ENCODE measurements at regions not wholly inside any gene's neighbourhood (a gene's known extent, or its start where the extent isn't known, plus 50 kb on each side); places are given as distances from the start of the nearest gene placed in this dataset.

- TF ChIP-seq POLR2AphosphoS5 (IDR thresholded peaks at IDR 0.05; ENCODE audit: low read depth, low read length) (no peak), SIN3A (IDR thresholded peaks at IDR 0.05; ENCODE audit: borderline replicate concordance, insufficient read depth, low read depth, low read length) (no peak), TCF7L2 (IDR thresholded peaks at IDR 0.05; ENCODE audit: low read depth, low read length) (no peak)
- TF ChIP-seq, protein P1, sequence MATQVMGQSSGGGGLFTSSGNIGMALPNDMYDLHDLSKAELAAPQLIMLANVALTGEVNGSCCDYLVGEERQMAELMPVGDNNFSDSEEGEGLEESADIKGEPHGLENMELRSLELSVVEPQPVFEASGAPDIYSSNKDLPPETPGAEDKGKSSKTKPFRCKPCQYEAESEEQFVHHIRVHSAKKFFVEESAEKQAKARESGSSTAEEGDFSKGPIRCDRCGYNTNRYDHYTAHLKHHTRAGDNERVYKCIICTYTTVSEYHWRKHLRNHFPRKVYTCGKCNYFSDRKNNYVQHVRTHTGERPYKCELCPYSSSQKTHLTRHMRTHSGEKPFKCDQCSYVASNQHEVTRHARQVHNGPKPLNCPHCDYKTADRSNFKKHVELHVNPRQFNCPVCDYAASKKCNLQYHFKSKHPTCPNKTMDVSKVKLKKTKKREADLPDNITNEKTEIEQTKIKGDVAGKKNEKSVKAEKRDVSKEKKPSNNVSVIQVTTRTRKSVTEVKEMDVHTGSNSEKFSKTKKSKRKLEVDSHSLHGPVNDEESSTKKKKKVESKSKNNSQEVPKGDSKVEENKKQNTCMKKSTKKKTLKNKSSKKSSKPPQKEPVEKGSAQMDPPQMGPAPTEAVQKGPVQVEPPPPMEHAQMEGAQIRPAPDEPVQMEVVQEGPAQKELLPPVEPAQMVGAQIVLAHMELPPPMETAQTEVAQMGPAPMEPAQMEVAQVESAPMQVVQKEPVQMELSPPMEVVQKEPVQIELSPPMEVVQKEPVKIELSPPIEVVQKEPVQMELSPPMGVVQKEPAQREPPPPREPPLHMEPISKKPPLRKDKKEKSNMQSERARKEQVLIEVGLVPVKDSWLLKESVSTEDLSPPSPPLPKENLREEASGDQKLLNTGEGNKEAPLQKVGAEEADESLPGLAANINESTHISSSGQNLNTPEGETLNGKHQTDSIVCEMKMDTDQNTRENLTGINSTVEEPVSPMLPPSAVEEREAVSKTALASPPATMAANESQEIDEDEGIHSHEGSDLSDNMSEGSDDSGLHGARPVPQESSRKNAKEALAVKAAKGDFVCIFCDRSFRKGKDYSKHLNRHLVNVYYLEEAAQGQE (IDR thresholded peaks at IDR 0.05; ENCODE audit: insufficient read depth in 1 of 2, low read depth in 2 of 2, low read length in 1 of 2): no peak
- TF ChIP-seq, protein P2, sequence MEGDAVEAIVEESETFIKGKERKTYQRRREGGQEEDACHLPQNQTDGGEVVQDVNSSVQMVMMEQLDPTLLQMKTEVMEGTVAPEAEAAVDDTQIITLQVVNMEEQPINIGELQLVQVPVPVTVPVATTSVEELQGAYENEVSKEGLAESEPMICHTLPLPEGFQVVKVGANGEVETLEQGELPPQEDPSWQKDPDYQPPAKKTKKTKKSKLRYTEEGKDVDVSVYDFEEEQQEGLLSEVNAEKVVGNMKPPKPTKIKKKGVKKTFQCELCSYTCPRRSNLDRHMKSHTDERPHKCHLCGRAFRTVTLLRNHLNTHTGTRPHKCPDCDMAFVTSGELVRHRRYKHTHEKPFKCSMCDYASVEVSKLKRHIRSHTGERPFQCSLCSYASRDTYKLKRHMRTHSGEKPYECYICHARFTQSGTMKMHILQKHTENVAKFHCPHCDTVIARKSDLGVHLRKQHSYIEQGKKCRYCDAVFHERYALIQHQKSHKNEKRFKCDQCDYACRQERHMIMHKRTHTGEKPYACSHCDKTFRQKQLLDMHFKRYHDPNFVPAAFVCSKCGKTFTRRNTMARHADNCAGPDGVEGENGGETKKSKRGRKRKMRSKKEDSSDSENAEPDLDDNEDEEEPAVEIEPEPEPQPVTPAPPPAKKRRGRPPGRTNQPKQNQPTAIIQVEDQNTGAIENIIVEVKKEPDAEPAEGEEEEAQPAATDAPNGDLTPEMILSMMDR (IDR thresholded peaks at IDR 0.05): no peak
- no TSS peak for BruUV-seq (replicated peaks)
- CTCF ChIA-PET: no interaction called here
- in situ Hi-C loops (cut with HindIII; ENCODE audit: low pct_unique_long_range_greater_than_20kb, low sequenced_read_pairs): no loop called here
- Histone ChIP-seq H3K4me3 (ENCODE audit: low read depth in 2 of 2, low read length in 2 of 2) (no peak overlapping the region), H3K4me1 (ENCODE audit: control insufficient read depth, insufficient read depth, low read length) (no peaks in the 10 kb centered on the region), H3K27me3 (ENCODE audit: control insufficient read depth, insufficient read depth, low read length) (no peaks in the 10 kb centered on the region), H3K9me3 (ENCODE audit: control insufficient read depth, insufficient read depth, low read depth, low read length) (no peaks in the 10 kb centered on the region), H3K36me3 (ENCODE audit: control insufficient read depth, insufficient read depth, low read length) (no peaks in the 10 kb centered on the region), H3K27ac (ENCODE audit: low read length) (no peak overlapping the region)
- ATAC-seq (no peak), DNase-seq (ENCODE audit: low read depth, low spot score) (no peak)
- intact Hi-C loops (cut with micrococcal nuclease; ENCODE audit: unreplicated experiment): no loop called here
- POLR2A ChIA-PET: no interaction called here
Measured at GRCh38 chr13:67878376-67878775, 648.2 kb upstream of the PCDH9 start.

DNA sequence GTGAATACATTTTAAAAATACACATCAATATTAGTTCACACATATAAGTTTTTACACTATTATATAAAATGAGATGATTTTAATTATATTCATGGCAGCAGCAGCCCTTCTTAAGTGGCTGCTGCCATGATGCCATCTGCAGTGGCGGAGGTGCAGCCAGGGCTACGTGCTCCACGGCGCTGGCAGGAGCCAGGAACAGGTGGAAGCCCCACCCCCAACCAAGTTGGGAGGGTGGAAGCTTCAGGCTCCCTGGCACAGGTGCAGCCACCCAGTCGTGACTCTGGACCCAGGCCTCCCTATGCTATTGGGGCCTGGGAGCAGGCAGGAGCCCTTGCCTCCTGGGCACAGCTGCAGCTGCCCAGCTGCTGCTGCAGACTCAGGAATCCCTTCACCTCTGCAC, 646.9 kb upstream of the PCDH9 start:
- in situ Hi-C loops (cut with HindIII; ENCODE audit: low pct_unique_long_range_greater_than_20kb, low sequenced_read_pairs): no loop called here
- TF ChIP-seq, protein P1 (IDR thresholded peaks at IDR 0.05; ENCODE audit: insufficient read depth in 1 of 2, low read depth in 2 of 2, low read length in 1 of 2): no peak
- TF ChIP-seq SIN3A (IDR thresholded peaks at IDR 0.05; ENCODE audit: borderline replicate concordance, insufficient read depth, low read depth, low read length) (no peak), POLR2AphosphoS5 (IDR thresholded peaks at IDR 0.05; ENCODE audit: low read depth, low read length) (no peak), TCF7L2 (IDR thresholded peaks at IDR 0.05; ENCODE audit: low read depth, low read length) (no peak)
- TF ChIP-seq, protein P2 (IDR thresholded peaks at IDR 0.05): no peak
- Histone ChIP-seq H3K4me3 (ENCODE audit: low read depth in 2 of 2, low read length in 2 of 2) (no peak overlapping the region), H3K27ac (ENCODE audit: low read length) (no peak overlapping the region), H3K27me3 (ENCODE audit: control insufficient read depth, insufficient read depth, low read length) (no peaks in the 10 kb centered on the region), H3K36me3 (ENCODE audit: control insufficient read depth, insufficient read depth, low read length) (no peaks in the 10 kb centered on the region), H3K4me1 (ENCODE audit: control insufficient read depth, insufficient read depth, low read length) (no peaks in the 10 kb centered on the region), H3K9me3 (ENCODE audit: control insufficient read depth, insufficient read depth, low read depth, low read length) (no peaks in the 10 kb centered on the region)
- intact Hi-C loops (cut with micrococcal nuclease; ENCODE audit: unreplicated experiment): no loop called here
- no TSS peak for BruUV-seq (replicated peaks)
- CTCF ChIA-PET: no interaction called here
- ATAC-seq (no peak), DNase-seq (ENCODE audit: low read depth, low spot score) (no peak)
- POLR2A ChIA-PET: interaction anchor here (0.6 kb wide), 1 partner anchor 10 kb away, joined by 5 read pairs; no protein-coding TSS in a partner anchor
